ENCODE measurements at regions not wholly inside any gene's neighbourhood (a gene's known extent, or its start where the extent isn't known, plus 50 kb on each side); places are given as distances from the start of the nearest gene placed in this dataset.

DNA sequence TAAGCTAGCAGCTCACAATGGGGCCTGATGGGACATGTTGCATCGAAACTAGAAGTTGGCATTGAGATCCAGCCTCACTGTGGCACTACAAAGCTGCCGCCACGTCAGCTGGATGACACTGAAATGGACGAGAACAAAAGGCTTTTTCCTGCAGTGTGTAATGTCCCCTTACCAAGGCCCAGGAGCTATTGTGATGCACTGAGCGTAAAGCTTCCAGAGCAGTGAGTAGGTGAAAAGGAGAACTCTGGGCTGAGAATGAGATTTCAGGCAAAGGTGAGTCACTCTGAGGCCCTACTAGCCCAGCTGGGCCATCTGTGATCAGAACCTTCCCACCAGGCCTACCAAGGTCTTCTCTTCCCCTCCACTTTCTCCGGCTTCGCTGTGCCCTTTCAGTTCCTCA lies 528.1 kb upstream of the KLF4 start:
- TF ChIP-seq, protein P1, sequence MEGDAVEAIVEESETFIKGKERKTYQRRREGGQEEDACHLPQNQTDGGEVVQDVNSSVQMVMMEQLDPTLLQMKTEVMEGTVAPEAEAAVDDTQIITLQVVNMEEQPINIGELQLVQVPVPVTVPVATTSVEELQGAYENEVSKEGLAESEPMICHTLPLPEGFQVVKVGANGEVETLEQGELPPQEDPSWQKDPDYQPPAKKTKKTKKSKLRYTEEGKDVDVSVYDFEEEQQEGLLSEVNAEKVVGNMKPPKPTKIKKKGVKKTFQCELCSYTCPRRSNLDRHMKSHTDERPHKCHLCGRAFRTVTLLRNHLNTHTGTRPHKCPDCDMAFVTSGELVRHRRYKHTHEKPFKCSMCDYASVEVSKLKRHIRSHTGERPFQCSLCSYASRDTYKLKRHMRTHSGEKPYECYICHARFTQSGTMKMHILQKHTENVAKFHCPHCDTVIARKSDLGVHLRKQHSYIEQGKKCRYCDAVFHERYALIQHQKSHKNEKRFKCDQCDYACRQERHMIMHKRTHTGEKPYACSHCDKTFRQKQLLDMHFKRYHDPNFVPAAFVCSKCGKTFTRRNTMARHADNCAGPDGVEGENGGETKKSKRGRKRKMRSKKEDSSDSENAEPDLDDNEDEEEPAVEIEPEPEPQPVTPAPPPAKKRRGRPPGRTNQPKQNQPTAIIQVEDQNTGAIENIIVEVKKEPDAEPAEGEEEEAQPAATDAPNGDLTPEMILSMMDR (IDR thresholded peaks at IDR 0.05), result no peak
- TF ChIP-seq ZFX (IDR thresholded peaks at IDR 0.05; ENCODE audit: borderline replicate concordance), result no peak

All from 22Rv1 (cell line).